ENCODE measurements at regions not wholly inside any gene's neighbourhood (a gene's known extent, or its start where the extent isn't known, plus 50 kb on each side); places are given as distances from the start of the nearest gene placed in this dataset.

- DNase-seq = no peak
Measured at GRCh38 chr9:80964374-80964773, 725.0 kb downstream of the TLE1 start.

GRCh38 chr9:80957801-80958200 lies 731.5 kb downstream of the TLE1 start:
- no peak for DNase-seq

- no peak for DNase-seq
Measured at GRCh38 chr9:80954521-80954920, 734.8 kb downstream of the TLE1 start.

- no peak for DNase-seq
Measured at GRCh38 chr9:80952363-80952922, 736.9 kb downstream of the TLE1 start.

- DNase-seq = no peak
Measured at GRCh38 chr9:80951675-80952074, 737.7 kb downstream of the TLE1 start.

- no peak for DNase-seq
Measured at GRCh38 chr9:80948876-80949275, 740.5 kb downstream of the TLE1 start.

- DNase-seq = no peak
Measured at GRCh38 chr9:80948066-80948465, 741.3 kb downstream of the TLE1 start.

- DNase-seq = no peak
Measured at GRCh38 chr9:80946496-80947170, 742.7 kb downstream of the TLE1 start.

GRCh38 chr9:80945436-80945835 lies 743.9 kb downstream of the TLE1 start:
- no peak for DNase-seq

GRCh38 chr9:80937645-80938044 lies 751.7 kb downstream of the TLE1 start:
- no peak for DNase-seq

GRCh38 chr9:80934095-80934494 lies 755.3 kb downstream of the TLE1 start:
- no peak for DNase-seq

GRCh38 chr9:80932947-80933780 lies 756.2 kb downstream of the TLE1 start:
- DNase-seq = no peak

GRCh38 chr9:80932181-80932580 lies 757.2 kb downstream of the TLE1 start:
- no peak for DNase-seq

GRCh38 chr9:80931163-80931562 lies 758.2 kb downstream of the TLE1 start:
- DNase-seq = no peak

- DNase-seq = no peak
Measured at GRCh38 chr9:80928697-80929096, 760.6 kb downstream of the TLE1 start.

- no peak for DNase-seq
Measured at GRCh38 chr9:80926611-80927010, 762.7 kb downstream of the TLE1 start.

- no peak for DNase-seq
Measured at GRCh38 chr9:80922544-80922943, 766.8 kb downstream of the TLE1 start.

- no peak for DNase-seq
Measured at GRCh38 chr9:80906728-80907127, 782.6 kb downstream of the TLE1 start.

GRCh38 chr9:80899208-80899607 lies 790.1 kb downstream of the TLE1 start:
- no peak for DNase-seq

GRCh38 chr9:80893190-80893589 lies 796.2 kb downstream of the TLE1 start:
- DNase-seq = no peak

- DNase-seq = no peak
Measured at GRCh38 chr9:80892703-80893102, 796.6 kb downstream of the TLE1 start.

- no peak for DNase-seq
Measured at GRCh38 chr9:80890124-80890523, 799.2 kb downstream of the TLE1 start.

- no peak for DNase-seq
Measured at GRCh38 chr9:80885894-80886293, 803.5 kb downstream of the TLE1 start.

Data from AML-193 (cell line).